ENCODE measurements at regions not wholly inside any gene's neighbourhood (a gene's known extent, or its start where the extent isn't known, plus 50 kb on each side); places are given as distances from the start of the nearest gene placed in this dataset.

- no peak for DNase-seq (ENCODE audit: low spot score)
- TF ChIP-seq CTCF (IDR thresholded peaks at IDR 0.05; ENCODE audit: extremely low read depth, missing control alignments), result no peak
These were observed 429.1 kb upstream of the PKDCC start for GRCh38 chr2:41618754-41619153.

GRCh38 chr2:41621095-41621494 is 426.7 kb upstream of the PKDCC start:
- TF ChIP-seq CTCF (IDR thresholded peaks at IDR 0.05; ENCODE audit: extremely low read depth, missing control alignments), result no peak
- no peak for DNase-seq (ENCODE audit: low spot score)

- no peak for TF ChIP-seq CTCF (IDR thresholded peaks at IDR 0.05; ENCODE audit: extremely low read depth, missing control alignments)
- no peak for DNase-seq (ENCODE audit: low spot score)
These were observed 426.3 kb upstream of the PKDCC start for GRCh38 chr2:41621563-41621962.

- TF ChIP-seq CTCF (IDR thresholded peaks at IDR 0.05; ENCODE audit: extremely low read depth, missing control alignments), result no peak
These were observed 425.5 kb upstream of the PKDCC start for GRCh38 chr2:41622301-41622700.

GRCh38 chr2:41626936-41627335 is 420.9 kb upstream of the PKDCC start:
- no peak for DNase-seq (ENCODE audit: low spot score)
- no peak for TF ChIP-seq CTCF (IDR thresholded peaks at IDR 0.05; ENCODE audit: extremely low read depth, missing control alignments)

More at GRCh38 chr2:41622301-41622700, 425.5 kb upstream of the PKDCC start:
- DNase-seq (ENCODE audit: low spot score), result no peak

- no peak for DNase-seq (ENCODE audit: low spot score)
- TF ChIP-seq CTCF (IDR thresholded peaks at IDR 0.05; ENCODE audit: extremely low read depth, missing control alignments), result no peak
These were observed 413.1 kb upstream of the PKDCC start for GRCh38 chr2:41634686-41635085.

GRCh38 chr2:41644936-41645335 is 402.9 kb upstream of the PKDCC start:
- no peak for DNase-seq (ENCODE audit: low spot score)
- no peak for TF ChIP-seq CTCF (IDR thresholded peaks at IDR 0.05; ENCODE audit: extremely low read depth, missing control alignments)

Measured in GM20000 (cell line).